ENCODE measurements at regions not wholly inside any gene's neighbourhood (a gene's known extent, or its start where the extent isn't known, plus 50 kb on each side); places are given as distances from the start of the nearest gene placed in this dataset.

- DNase-seq, result no peak
Observed at GRCh38 chr12:16949871-16950667, 344.1 kb upstream of the LMO3 start.

DNA sequence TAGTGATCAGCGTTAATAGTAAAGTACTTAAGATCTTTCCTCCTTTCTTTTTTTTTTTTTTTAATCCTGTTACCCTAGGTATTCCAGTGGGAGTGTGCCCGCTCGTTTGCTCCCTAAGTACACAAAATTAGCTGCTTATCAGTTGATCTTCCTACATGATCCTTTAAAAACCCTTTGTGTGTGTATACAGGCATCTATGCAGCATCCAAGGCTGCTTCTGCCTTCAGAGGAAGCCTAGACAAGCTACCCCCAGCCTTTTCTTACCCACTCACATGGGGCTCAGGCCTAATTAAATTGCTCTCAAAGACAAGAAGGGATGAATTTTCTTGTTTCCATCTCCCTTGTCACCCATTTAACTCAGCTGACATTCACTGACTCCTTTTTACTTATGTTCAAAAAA is 343.4 kb upstream of the LMO3 start:
- no peak for DNase-seq

DNA sequence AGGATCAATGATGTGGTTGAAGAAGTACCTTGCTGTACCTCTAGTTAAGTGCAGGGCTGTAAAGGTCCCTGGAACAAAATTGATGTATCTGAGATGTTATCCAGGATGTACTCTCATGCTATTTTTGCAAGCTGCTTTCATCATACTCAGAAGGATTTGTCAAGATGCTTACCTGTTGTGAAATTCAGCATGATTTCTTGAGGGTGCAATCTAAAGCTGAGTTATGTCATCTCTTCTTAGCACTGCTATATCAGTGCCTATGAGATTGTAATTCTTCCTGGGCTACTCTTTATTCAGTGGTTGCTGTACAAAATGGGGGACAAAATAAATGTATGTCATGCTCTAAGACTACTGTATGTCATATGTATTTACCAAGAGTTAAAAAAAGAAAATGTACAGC is 340.7 kb upstream of the LMO3 start:
- no peak for DNase-seq

DNA sequence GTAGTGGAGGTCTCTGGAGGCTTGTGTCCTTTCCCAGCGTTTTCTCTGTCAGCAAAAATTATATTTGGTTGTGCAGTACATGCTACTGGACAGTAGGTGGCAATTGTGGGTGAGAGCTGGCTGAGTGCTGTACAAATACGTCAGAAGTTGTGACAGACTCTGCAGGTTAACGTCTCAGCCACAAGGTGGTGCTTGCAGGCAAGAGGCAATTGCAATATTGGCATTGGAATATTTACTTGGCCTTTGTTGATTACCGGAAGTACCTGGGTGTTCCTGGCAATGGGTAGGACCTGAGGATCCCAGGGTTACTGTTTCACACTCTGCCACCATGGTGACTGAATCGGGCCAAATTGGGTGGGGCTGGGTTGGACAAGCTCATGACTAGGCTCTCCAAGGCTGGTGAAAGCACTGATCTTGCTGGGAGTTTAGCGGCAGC is 333.9 kb upstream of the LMO3 start:
- DNase-seq, result peak; percentile 92

DNA sequence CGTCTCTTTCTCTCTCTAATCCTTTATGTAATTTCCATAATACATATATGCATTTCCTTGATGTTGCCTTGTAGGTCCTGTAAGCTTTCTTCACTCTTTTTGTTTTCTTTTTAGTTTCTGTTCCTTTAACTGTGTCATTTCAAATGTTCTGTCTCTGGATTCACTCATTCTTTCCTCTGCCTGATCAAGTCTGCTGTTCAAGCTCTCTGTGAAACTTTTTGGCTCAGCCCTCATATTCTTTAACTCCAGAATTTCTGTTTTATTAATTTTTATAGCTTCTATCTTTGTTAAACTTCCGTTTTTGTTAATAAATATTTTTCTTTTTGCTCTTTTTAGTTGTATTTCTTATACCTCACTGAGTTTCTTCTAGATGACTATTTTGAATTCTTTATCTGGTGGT is 321.3 kb upstream of the LMO3 start:
- no peak for DNase-seq

- DNase-seq, result peak; percentile 30
Observed at GRCh38 chr12:16920451-16920850, 314.5 kb upstream of the LMO3 start.

GRCh38 chr12:16919551-16919950 is 313.6 kb upstream of the LMO3 start:
- DNase-seq, result no peak

GRCh38 chr12:16914853-16915252 is 308.9 kb upstream of the LMO3 start:
- no peak for DNase-seq

- DNase-seq, result no peak
Observed at GRCh38 chr12:16913832-16914490, 308.0 kb upstream of the LMO3 start.

DNA sequence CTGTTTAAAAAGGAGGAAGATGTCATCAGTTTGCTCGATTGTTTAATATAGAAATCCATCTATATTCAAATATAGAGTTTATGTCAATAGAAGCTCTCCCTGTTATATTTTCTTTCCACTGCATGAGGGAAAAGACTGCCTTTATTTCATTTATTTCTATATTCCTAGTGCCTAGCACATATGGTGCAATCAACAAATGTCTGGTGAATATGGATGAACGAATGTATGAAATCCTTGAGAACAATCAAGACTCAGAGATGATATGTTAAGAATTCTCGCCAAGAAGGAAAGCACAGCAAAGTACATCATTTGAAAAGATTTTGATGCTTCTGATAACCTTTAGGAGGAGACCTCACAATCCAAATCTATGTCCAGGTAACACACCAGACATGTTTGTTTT is 296.0 kb upstream of the LMO3 start:
- no peak for DNase-seq

- no peak for DNase-seq
Observed at GRCh38 chr12:16893426-16893825, 287.5 kb upstream of the LMO3 start.

DNA sequence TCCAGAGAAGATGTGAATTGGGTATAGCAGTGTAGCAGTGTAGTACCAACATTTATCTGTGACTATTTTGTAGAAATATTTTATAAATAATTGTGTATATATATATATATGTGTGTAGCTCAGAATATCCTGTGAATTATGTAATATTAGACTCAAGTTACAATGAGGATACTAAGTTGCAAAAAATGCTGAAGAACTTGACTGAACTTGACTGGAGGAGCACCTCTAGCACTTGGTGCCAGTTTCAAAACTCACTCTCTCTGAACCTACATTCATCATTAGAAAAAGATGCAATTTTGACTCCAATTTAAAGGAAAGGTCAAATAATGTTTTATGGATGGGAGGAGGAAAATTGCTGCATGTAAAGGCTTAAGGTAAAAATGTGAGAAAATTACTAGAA is 285.7 kb upstream of the LMO3 start:
- DNase-seq, result no peak

DNA sequence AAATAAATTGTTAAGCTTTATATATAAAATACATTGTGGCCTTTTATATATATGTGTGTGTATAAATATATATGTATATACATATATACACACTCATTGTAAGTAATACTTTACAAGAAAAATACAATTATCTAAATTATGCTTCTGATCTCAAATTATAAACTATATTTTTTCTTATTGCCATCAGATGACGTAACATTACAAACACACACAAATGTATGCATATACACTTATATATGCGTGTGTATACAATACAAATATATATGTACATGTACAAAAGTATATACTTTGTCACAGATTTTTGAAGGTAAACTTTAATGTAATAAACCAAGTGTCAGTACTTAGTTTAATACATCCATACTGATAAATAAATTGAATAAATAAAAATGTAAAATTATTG is 278.9 kb upstream of the LMO3 start:
- DNase-seq, result no peak

DNA sequence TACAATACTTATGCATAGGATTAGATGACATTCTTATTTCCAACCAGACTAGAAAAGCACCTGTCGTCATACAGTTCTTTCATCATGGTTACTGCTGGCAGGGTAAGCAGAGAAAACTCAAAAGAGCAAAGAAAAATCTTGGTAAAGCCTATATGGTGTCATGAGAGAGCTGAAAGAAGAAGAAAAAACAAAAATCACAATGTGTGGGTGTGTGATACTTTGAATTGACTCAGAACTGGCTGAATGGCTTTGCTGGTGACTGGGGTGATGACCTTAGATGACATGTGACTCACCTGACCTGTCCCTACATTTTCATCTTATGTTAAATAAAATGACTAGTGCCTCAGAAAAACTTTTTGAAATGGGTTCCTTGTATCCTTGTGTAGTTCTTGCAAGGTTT is 278.1 kb upstream of the LMO3 start:
- no peak for DNase-seq

DNA sequence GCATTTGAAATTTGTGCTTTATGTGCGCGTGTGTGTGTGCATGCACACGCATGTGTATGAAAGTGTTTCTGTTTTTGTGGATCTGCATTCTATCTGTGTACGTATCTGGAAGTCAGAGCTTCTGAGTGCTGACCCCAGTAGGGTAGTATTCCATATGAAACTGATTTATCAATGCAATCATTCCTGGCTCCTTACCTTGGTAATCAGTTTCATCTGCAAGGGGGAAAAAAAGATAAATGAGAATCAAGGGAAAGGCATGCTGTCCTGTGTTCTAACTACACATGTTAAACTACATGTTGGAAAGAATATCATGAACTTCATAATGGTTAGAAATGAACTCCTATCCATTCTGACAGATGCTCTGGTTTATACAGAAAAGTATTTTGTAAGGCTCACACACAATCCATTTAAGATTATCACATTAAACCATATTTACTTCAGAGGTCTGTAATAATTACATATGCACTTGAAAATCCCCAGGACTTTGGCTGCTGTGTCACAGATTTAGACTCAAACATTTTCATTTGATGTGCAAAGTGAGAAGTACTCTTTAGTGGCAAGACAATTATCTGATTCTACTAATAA is 276.1 kb upstream of the LMO3 start:
- DNase-seq, result no peak

GRCh38 chr12:16880864-16881285 is 274.9 kb upstream of the LMO3 start:
- no peak for DNase-seq

- peak; percentile 60 for DNase-seq
Observed at GRCh38 chr12:16870845-16871244, 264.9 kb upstream of the LMO3 start.

DNA sequence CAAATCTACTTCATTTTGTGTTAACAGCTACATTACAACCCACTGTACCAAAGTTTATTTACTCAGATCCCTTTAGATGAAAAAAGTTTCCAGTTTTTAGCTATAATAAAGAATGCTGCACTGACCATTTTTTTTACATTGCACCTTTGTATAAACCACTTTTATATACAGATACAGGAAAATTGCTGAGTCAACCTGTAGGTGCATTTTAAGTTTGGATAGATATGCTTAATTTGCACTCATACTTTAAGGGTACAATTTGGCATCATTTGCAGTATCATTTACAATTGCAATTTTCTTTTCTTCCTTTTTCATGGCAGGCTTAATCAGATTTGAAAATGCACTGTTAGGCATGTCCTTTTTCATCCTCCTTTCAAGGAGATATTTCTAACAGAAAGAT is 257.8 kb upstream of the LMO3 start:
- DNase-seq, result no peak

GRCh38 chr12:16857456-16857923 is 251.5 kb upstream of the LMO3 start:
- DNase-seq, result no peak

DNA sequence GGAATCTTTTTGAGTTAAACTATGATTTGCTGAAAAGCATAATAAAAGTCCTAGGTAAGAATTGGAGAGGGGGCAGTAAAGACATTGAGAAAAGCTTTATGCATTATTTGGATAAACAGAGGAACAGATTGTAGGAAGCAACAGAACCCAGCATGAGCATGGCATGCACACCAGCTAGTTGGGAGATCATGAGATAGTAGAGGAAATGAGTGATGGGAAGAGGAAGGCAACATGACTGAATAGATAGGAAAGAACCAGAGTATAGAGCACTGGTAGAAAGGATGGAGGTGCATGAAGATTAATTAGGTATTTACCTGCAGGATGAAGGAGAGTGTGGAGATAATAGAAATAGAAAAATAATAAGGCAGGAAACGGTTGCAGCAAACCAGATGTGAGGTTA is 248.5 kb upstream of the LMO3 start:
- DNase-seq, result no peak

- DNase-seq, result no peak
Observed at GRCh38 chr12:16849473-16849872, 243.5 kb upstream of the LMO3 start.

GRCh38 chr12:16844875-16845274 is 238.9 kb upstream of the LMO3 start:
- no peak for DNase-seq

DNA sequence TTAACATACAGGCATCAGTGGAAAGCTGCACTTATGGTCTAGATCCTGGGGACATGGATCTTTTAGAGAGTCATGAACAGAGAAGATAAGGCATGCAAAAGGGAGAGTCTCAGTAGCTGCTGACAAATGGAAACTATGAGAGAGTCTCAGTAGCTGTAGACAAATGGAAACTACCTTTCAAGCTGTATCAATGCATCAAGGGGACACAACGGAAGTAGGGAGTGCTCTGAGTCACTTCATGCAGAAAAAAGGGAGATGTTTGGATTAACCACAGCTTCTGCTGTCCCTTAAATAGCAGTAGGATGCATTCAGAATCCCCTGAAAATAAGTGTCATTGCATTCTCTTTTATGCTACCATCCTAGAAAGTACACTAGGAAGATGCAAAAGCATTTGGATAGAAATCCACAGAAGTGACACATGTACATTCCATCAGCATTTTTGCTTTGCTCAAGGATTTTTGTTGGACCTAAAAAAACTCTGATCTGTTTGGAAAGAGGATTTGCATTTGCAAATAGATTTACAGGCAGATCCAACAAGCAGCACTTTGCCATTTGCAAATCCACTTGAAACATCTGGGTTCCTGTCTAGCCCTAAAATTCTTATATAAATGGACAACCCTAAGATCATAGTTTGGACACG is 227.5 kb upstream of the LMO3 start:
- peak; percentile 74 for DNase-seq

DNA sequence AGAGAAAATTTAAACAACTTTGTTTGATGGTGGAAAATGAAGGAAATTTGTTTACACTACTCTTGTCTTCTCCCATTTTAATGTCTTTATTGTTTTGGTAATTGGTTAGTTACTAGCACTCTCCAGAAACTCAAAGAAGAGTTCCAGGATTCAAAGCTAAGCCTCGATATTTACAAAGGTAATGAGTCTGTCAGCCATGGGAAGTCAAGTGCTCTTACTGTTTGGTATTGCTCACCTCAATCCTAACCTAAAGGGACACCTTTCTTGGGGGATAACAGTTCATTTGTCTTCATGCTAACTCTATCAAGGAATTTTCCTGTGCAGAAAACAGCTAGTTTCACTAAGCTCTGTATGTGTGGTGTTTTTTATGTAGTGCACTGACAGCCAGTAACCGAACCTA is 222.9 kb upstream of the LMO3 start:
- DNase-seq, result no peak
